Muscle layer of duodenum (tissue), 2 donors: ENCODE measurements at regions not wholly inside any gene's neighbourhood (a gene's known extent, or its start where the extent isn't known, plus 50 kb on each side); places are given as distances from the start of the nearest gene placed in this dataset.

Experiments
- H3K27ac ChIP-seq: one replicate; pipeline ENCODE4 v1.7.0; 2013; ENCODE audit warnings: mild to moderate bottlenecking, low read length
- H3K27me3 ChIP-seq: one replicate; pipeline ENCODE4 v1.7.0; 2013; ENCODE audit warnings: low read depth, mild to moderate bottlenecking, control low read depth, low read length
- H3K36me3 ChIP-seq, 2 donors: one replicate each; pipeline ENCODE4 v1.7.0; 2013; ENCODE audit warnings: low read length in 2 of 2, control low read depth in 1 of 2, mild to moderate bottlenecking in 1 of 2; ENCODE audit not compliant: insufficient read depth in 2 of 2, control insufficient read depth in 1 of 2
- H3K4me1 ChIP-seq, 2 donors: one replicate each; pipeline ENCODE4 v1.7.0; 2013; ENCODE audit warnings: low read length in 2 of 2, mild to moderate bottlenecking in 2 of 2, control low read depth in 1 of 2, moderate library complexity in 1 of 2; ENCODE audit not compliant: insufficient read depth in 2 of 2, control insufficient read depth in 1 of 2
- H3K4me3 ChIP-seq, 2 donors: one replicate each; pipeline ENCODE4 v1.7.0; 2013; ENCODE audit warnings: low read length in 2 of 2, low read depth in 1 of 2, mild to moderate bottlenecking in 1 of 2
- H3K9me3 ChIP-seq, 2 donors: one replicate each; pipeline ENCODE4 v1.7.0; 2013; ENCODE audit warnings: low read length in 2 of 2, control low read depth in 1 of 2, mild to moderate bottlenecking in 1 of 2; ENCODE audit not compliant: control insufficient read depth in 1 of 2
- donor health status: healthy.

DNA sequence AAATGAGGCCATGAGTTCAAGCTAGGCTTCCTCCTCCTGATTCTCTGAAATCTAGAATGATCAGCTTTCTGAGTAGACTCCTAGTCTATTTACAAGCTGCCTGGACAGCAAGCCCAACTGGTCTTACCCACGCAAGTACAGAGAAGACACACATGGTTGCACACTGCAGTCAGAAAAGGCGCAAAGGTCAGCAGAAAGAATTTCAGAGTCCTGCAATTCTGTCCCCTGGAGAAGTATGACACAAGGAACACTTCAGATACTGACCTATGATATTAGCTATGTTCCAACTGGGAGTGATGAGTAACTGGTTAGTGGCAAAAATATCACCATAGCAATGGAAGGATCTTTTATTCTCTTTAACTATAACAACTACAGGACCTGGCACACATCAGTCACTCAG lies 336.1 kb upstream of the PKDCC start:
- Histone ChIP-seq H3K4me3 (no peak overlapping the region), H3K9me3 (no peaks in the 10 kb centered on the region), H3K27ac (no peak overlapping the region), H3K36me3 (no peaks in the 10 kb centered on the region), H3K4me1 (no peaks in the 10 kb centered on the region), H3K27me3 (no peaks in the 10 kb centered on the region)

DNA sequence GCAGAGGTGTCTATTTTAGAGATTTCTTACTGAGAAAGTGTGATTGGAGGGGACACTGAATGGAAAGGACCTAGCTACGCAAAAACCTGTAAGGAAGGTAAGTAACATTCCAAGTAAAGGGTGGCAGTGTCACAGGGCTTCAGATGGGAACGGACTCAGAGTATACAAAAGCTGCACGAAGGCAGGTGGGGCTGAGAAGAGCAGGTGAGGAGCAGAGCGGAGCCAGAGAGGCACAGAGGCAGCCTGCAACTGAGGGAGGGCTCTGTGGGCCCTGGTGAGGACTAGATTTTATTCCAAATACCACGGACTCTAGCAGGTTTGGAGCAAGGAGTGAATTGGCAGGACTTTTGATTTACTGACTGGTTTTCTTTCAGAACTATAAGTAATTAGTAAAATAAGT lies 331.3 kb upstream of the PKDCC start:
- Histone ChIP-seq H3K9me3 (no peaks in the 10 kb centered on the region), H3K4me1 (no peaks in the 10 kb centered on the region)

GRCh38 chr2:41717839-41718238 lies 330.0 kb upstream of the PKDCC start:
- Histone ChIP-seq H3K4me1 (no peaks in the 10 kb centered on the region), H3K27ac (no peak overlapping the region), H3K27me3 (no peaks in the 10 kb centered on the region), H3K36me3 (no peaks in the 10 kb centered on the region), H3K9me3 (no peaks in the 10 kb centered on the region), H3K4me3 (no peak overlapping the region)

More for the DNA sequence above, 331.3 kb upstream of the PKDCC start:
- no peak overlapping the region for H3K4me3 ChIP-seq
- H3K36me3 ChIP-seq: no peaks in the 10 kb centered on the region
- H3K27me3 ChIP-seq: no peaks in the 10 kb centered on the region
- no peak overlapping the region for H3K27ac ChIP-seq

GRCh38 chr2:41718705-41719104 lies 329.1 kb upstream of the PKDCC start:
- no peaks in the 10 kb centered on the region for H3K4me1 ChIP-seq
- H3K27ac ChIP-seq: no peak overlapping the region
- H3K9me3 ChIP-seq: no peaks in the 10 kb centered on the region
- H3K4me3 ChIP-seq: no peak overlapping the region
- H3K36me3 ChIP-seq: no peaks in the 10 kb centered on the region
- no peaks in the 10 kb centered on the region for H3K27me3 ChIP-seq

GRCh38 chr2:41719756-41720155 lies 328.1 kb upstream of the PKDCC start:
- H3K4me1 ChIP-seq: no peaks in the 10 kb centered on the region
- H3K27me3 ChIP-seq: no peaks in the 10 kb centered on the region
- no peak overlapping the region for H3K27ac ChIP-seq
- no peaks in the 10 kb centered on the region for H3K36me3 ChIP-seq
- H3K4me3 ChIP-seq: no peak overlapping the region
- no peaks in the 10 kb centered on the region for H3K9me3 ChIP-seq

GRCh38 chr2:41720331-41721251 lies 327.2 kb upstream of the PKDCC start:
- Histone ChIP-seq H3K27ac (no peak overlapping the region), H3K27me3 (no peaks in the 10 kb centered on the region), H3K36me3 (no peaks in the 10 kb centered on the region), H3K9me3 (no peaks in the 10 kb centered on the region), H3K4me3 (no peak overlapping the region), H3K4me1 (no peaks in the 10 kb centered on the region)

DNA sequence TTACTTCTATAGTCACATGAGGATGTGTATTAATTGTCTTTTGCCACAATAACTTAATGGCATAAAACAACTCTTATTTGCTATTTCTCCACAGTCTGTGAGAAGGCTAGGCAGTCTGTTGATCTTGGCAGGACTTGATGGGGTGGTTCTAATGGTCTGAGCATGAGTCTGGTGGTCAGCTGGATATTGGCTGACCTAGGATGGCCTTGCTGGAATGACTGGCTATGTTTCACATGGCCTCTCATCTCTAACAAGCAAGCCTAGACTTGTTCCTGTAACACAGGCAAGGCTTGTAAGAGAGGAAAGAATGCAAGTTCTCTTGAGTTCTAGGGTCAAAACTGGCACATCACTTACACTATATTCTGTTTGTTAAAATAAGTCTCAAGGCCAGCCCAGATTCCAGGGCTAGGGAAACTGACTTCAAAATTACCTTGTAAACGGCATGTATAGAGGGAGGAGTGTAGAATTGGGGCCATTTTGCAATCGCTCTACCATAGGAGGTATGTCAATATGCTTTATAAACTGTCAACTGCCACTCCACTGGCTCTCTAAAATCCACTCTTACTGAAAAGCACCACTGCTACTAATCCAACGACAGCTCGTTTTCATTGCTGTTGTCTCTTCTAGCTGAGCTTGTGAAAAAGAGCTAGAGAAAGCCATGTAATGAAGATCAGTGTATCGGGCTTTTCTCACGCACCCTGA lies 325.0 kb upstream of the PKDCC start:
- no peaks in the 10 kb centered on the region for H3K36me3 ChIP-seq
- no peaks in the 10 kb centered on the region for H3K9me3 ChIP-seq
- no peak overlapping the region for H3K4me3 ChIP-seq
- no peaks in the 10 kb centered on the region for H3K27me3 ChIP-seq
- no peaks in the 10 kb centered on the region for H3K4me1 ChIP-seq
- H3K27ac ChIP-seq: no peak overlapping the region

- Histone ChIP-seq H3K36me3 (no peaks in the 10 kb centered on the region), H3K9me3 (no peaks in the 10 kb centered on the region), H3K4me1 (no peaks in the 10 kb centered on the region), H3K4me3 (no peak overlapping the region), H3K27me3 (no peaks in the 10 kb centered on the region), H3K27ac (no peak overlapping the region)
Measured at GRCh38 chr2:41723526-41723925, 324.3 kb upstream of the PKDCC start.

DNA sequence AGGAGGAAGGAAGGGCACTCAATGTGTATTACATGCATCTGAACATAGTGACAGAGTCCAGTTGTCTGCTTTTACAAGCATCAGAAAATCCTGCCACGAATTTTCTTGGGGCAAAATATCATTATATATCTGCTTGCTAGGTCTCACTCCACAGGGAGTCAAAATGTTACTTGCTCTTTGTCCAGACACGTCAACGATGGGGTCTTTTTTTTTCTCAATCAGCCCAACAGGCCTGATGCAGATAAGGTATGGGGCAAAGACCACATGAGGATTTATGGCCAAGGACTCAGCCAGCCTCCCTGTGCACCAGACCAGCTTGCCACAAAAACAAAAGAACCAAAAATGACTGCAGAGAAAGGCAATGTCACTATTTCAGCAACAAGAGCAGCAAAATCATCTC lies 323.4 kb upstream of the PKDCC start:
- Histone ChIP-seq H3K27me3 (no peaks in the 10 kb centered on the region), H3K4me1 (no peaks in the 10 kb centered on the region), H3K4me3 (no peak overlapping the region), H3K9me3 (no peaks in the 10 kb centered on the region), H3K27ac (no peak overlapping the region), H3K36me3 (no peaks in the 10 kb centered on the region)

DNA sequence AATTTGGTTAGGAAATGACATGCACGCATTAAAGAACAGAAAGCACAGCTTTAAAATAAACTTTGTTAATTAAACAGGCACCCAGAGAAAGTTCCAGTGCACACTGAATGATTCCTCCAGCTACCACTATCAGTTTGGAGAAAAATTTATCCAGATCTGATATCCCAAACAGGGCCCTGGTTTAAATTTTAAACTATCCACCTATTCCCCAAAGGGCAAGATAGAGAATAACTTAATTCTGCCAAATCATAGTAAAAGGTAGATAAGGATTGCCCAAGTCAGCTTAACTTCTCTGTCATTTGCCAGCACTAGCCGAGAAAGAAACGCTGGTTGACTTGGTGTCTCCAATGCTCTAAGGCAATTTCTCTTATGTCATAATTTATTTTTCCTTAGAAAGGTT lies 321.9 kb upstream of the PKDCC start:
- no peaks in the 10 kb centered on the region for H3K36me3 ChIP-seq
- H3K4me3 ChIP-seq: no peak overlapping the region
- no peaks in the 10 kb centered on the region for H3K27me3 ChIP-seq
- no peaks in the 10 kb centered on the region for H3K9me3 ChIP-seq
- H3K4me1 ChIP-seq: no peaks in the 10 kb centered on the region
- no peak overlapping the region for H3K27ac ChIP-seq

- Histone ChIP-seq H3K4me1 (no peaks in the 10 kb centered on the region), H3K27me3 (no peaks in the 10 kb centered on the region), H3K9me3 (no peaks in the 10 kb centered on the region), H3K36me3 (no peaks in the 10 kb centered on the region), H3K27ac (no peak overlapping the region), H3K4me3 (no peak overlapping the region)
Measured at GRCh38 chr2:41726364-41726763, 321.5 kb upstream of the PKDCC start.
